Stimulated activated effector memory CD8-positive, alpha-beta T cell treated with anti-CD3 and anti-CD28 coated beads, Interleukin-12 subunit alpha, Interleukin-12 subunit beta, amount 100 ng/mL, for 72 hours (primary cell): ENCODE measurements at regions not wholly inside any gene's neighbourhood (a gene's known extent, or its start where the extent isn't known, plus 50 kb on each side); places are given as distances from the start of the nearest gene placed in this dataset.
A peak's percentile ranks its signal among the peaks of the same experiment; 100 is the strongest.
"Not testable (repeated sequence)": the region's sequence is repeated elsewhere in the genome, so short reads cannot be mapped to it uniquely, and the experiment has no call there.

Experiments
- ATAC-seq: fragments of 150-1000 bp; cut with Tn5 transposase; 2 replicates; pipeline ENCODE4 v1.10.0; 2021
- DNase-seq, 2 donors: peaks; one replicate each; pipeline ENCODE4 v3.0.0; 2021 to 2022; ENCODE audit warnings: low spot score in 2 of 2
- H3K27ac Mint-ChIP-seq: one replicate; pipeline ENCODE4 v1.8.0; 2022; ENCODE audit warnings: mild to moderate bottlenecking, mixed read lengths
- H3K36me3 Mint-ChIP-seq: one replicate; pipeline ENCODE4 v1.8.0; 2022; ENCODE audit warnings: mild to moderate bottlenecking, mixed read lengths
- H3K4me1 Mint-ChIP-seq: one replicate; pipeline ENCODE4 v1.8.0; 2022; ENCODE audit warnings: mixed read lengths
- H3K4me3 Mint-ChIP-seq: one replicate; pipeline ENCODE4 v1.8.0; 2022; ENCODE audit warnings: mild to moderate bottlenecking, mixed read lengths
- H3K9me3 Mint-ChIP-seq: one replicate; pipeline ENCODE4 v1.8.0; 2022; ENCODE audit warnings: mixed read lengths

- H3K9me3 Mint-ChIP-seq, result peaks cover 3% of the 10 kb centered on the region
- no peaks in the 10 kb centered on the region for H3K36me3 Mint-ChIP-seq
- DNase-seq (peak; percentile 6 to 68), ATAC-seq (peak; percentile 97)
- H3K27ac Mint-ChIP-seq, result no peak overlapping the region
- peaks cover 11% of the 10 kb centered on the region for H3K4me1 Mint-ChIP-seq
- no peak overlapping the region for H3K4me3 Mint-ChIP-seq
These were observed 193.5 kb upstream of the CNOT2 start for GRCh38 chr12:70049596-70050360.

- ATAC-seq (no peak), DNase-seq (no peak)
- Mint-ChIP-seq H3K27ac (no peak overlapping the region), H3K9me3 (peaks cover 3% of the 10 kb centered on the region), H3K4me3 (no peak overlapping the region), H3K36me3 (no peaks in the 10 kb centered on the region), H3K4me1 (peaks cover 11% of the 10 kb centered on the region)
These were observed 190.8 kb upstream of the CNOT2 start for GRCh38 chr12:70052476-70052875.

- no peak overlapping the region for H3K4me3 Mint-ChIP-seq
- no peak overlapping the region for H3K27ac Mint-ChIP-seq
- no peak for ATAC-seq
- no peaks in the 10 kb centered on the region for H3K36me3 Mint-ChIP-seq
- H3K9me3 Mint-ChIP-seq, result peaks cover 3% of the 10 kb centered on the region
- DNase-seq, result no peak
- H3K4me1 Mint-ChIP-seq, result peaks cover 11% of the 10 kb centered on the region
These were observed 190.2 kb upstream of the CNOT2 start for GRCh38 chr12:70052931-70053497.

- no peak for DNase-seq
These were observed 183.9 kb upstream of the CNOT2 start for GRCh38 chr12:70059373-70059772.

GRCh38 chr12:70060634-70061033 is 182.6 kb upstream of the CNOT2 start:
- Mint-ChIP-seq H3K27ac (no peak overlapping the region), H3K4me3 (no peak overlapping the region), H3K36me3 (peaks cover 5% of the 10 kb centered on the region), H3K4me1 (no peaks in the 10 kb centered on the region), H3K9me3 (peaks cover 3% of the 10 kb centered on the region)
- no peak for DNase-seq
- no peak for ATAC-seq

More at GRCh38 chr12:70059373-70059772, 183.9 kb upstream of the CNOT2 start:
- no peak overlapping the region for H3K27ac Mint-ChIP-seq
- no peaks in the 10 kb centered on the region for H3K4me1 Mint-ChIP-seq
- peaks cover 3% of the 10 kb centered on the region for H3K9me3 Mint-ChIP-seq
- H3K36me3 Mint-ChIP-seq, result peaks cover 5% of the 10 kb centered on the region
- H3K4me3 Mint-ChIP-seq, result no peak overlapping the region
- ATAC-seq, result no peak

- no peak overlapping the region for H3K27ac Mint-ChIP-seq
- H3K4me3 Mint-ChIP-seq, result no peak overlapping the region
- no peaks in the 10 kb centered on the region for H3K9me3 Mint-ChIP-seq
- H3K36me3 Mint-ChIP-seq, result no peaks in the 10 kb centered on the region
- no peaks in the 10 kb centered on the region for H3K4me1 Mint-ChIP-seq
- ATAC-seq (no peak), DNase-seq (no peak)
These were observed 174.5 kb upstream of the CNOT2 start for GRCh38 chr12:70068743-70069142.

GRCh38 chr12:70069221-70070105 is 173.8 kb upstream of the CNOT2 start:
- no peaks in the 10 kb centered on the region for H3K9me3 Mint-ChIP-seq
- no peaks in the 10 kb centered on the region for H3K36me3 Mint-ChIP-seq
- no peaks in the 10 kb centered on the region for H3K4me1 Mint-ChIP-seq
- DNase-seq, result no peak
- H3K4me3 Mint-ChIP-seq, result no peak overlapping the region
- no peak for ATAC-seq
- no peak overlapping the region for H3K27ac Mint-ChIP-seq

- no peak overlapping the region for H3K27ac Mint-ChIP-seq
- DNase-seq (no peak), ATAC-seq (no peak)
- H3K36me3 Mint-ChIP-seq, result no peaks in the 10 kb centered on the region
- H3K9me3 Mint-ChIP-seq, result no peaks in the 10 kb centered on the region
- H3K4me3 Mint-ChIP-seq, result no peak overlapping the region
- no peaks in the 10 kb centered on the region for H3K4me1 Mint-ChIP-seq
These were observed 172.7 kb upstream of the CNOT2 start for GRCh38 chr12:70070494-70071007.

- DNase-seq (no peak), ATAC-seq (no peak)
- Mint-ChIP-seq H3K27ac (no peak overlapping the region), H3K9me3 (no peaks in the 10 kb centered on the region), H3K36me3 (no peaks in the 10 kb centered on the region), H3K4me3 (no peak overlapping the region), H3K4me1 (no peaks in the 10 kb centered on the region)
These were observed 168.7 kb upstream of the CNOT2 start for GRCh38 chr12:70074510-70074909.

GRCh38 chr12:70077441-70077840 is 165.8 kb upstream of the CNOT2 start:
- no peak for DNase-seq
- H3K4me3 Mint-ChIP-seq, result no peak overlapping the region
- peaks cover 2% of the 10 kb centered on the region for H3K9me3 Mint-ChIP-seq

GRCh38 chr12:70078161-70078560 is 165.1 kb upstream of the CNOT2 start:
- ATAC-seq (no peak), DNase-seq (no peak)
- H3K36me3 Mint-ChIP-seq, result no peaks in the 10 kb centered on the region
- no peak overlapping the region for H3K4me3 Mint-ChIP-seq
- no peak overlapping the region for H3K27ac Mint-ChIP-seq
- peaks cover 5% of the 10 kb centered on the region for H3K9me3 Mint-ChIP-seq
- no peaks in the 10 kb centered on the region for H3K4me1 Mint-ChIP-seq

More at GRCh38 chr12:70077441-70077840, 165.8 kb upstream of the CNOT2 start:
- no peak for ATAC-seq
- no peaks in the 10 kb centered on the region for H3K36me3 Mint-ChIP-seq
- H3K4me1 Mint-ChIP-seq, result no peaks in the 10 kb centered on the region
- H3K27ac Mint-ChIP-seq, result no peak overlapping the region

- no peaks in the 10 kb centered on the region for H3K4me1 Mint-ChIP-seq
- no peak overlapping the region for H3K4me3 Mint-ChIP-seq
- H3K36me3 Mint-ChIP-seq, result no peaks in the 10 kb centered on the region
- ATAC-seq, result no peak
- no peak overlapping the region for H3K27ac Mint-ChIP-seq
- DNase-seq, result no peak
- H3K9me3 Mint-ChIP-seq, result peaks cover 5% of the 10 kb centered on the region
These were observed 162.7 kb upstream of the CNOT2 start for GRCh38 chr12:70080566-70080965.

GRCh38 chr12:70082997-70083676 is 160.1 kb upstream of the CNOT2 start:
- H3K4me1 Mint-ChIP-seq, result no peaks in the 10 kb centered on the region
- no peak overlapping the region for H3K4me3 Mint-ChIP-seq
- peaks cover 10% of the 10 kb centered on the region for H3K9me3 Mint-ChIP-seq
- ATAC-seq (no peak), DNase-seq (no peak)
- H3K27ac Mint-ChIP-seq, result no peak overlapping the region
- H3K36me3 Mint-ChIP-seq, result no peaks in the 10 kb centered on the region

- no peak overlapping the region for H3K4me3 Mint-ChIP-seq
- ATAC-seq (no peak), DNase-seq (no peak)
- H3K27ac Mint-ChIP-seq, result no peak overlapping the region
- no peaks in the 10 kb centered on the region for H3K36me3 Mint-ChIP-seq
- H3K4me1 Mint-ChIP-seq, result no peaks in the 10 kb centered on the region
- peaks cover 10% of the 10 kb centered on the region for H3K9me3 Mint-ChIP-seq
These were observed 159.6 kb upstream of the CNOT2 start for GRCh38 chr12:70083677-70084020.

GRCh38 chr12:70086372-70086771 is 156.9 kb upstream of the CNOT2 start:
- not testable (repeated sequence) for H3K27ac Mint-ChIP-seq, H3K36me3 Mint-ChIP-seq, H3K4me3 Mint-ChIP-seq

More at GRCh38 chr12:70086372-70086771, 156.9 kb upstream of the CNOT2 start:
- DNase-seq, H3K4me1 Mint-ChIP-seq, H3K9me3 Mint-ChIP-seq, ATAC-seq: not testable (repeated sequence)
